Natural killer cell (primary cell): ENCODE measurements at regions not wholly inside any gene's neighbourhood (a gene's known extent, or its start where the extent isn't known, plus 50 kb on each side); places are given as distances from the start of the nearest gene placed in this dataset.

Experiments used
- ATAC-seq, 3 donors: fragments of 150-1000 bp in 2 of 3; fragments of 200-7000 bp in 1 of 3; cut with Tn5 transposase; 1 replicate in 1 of 3; 2 replicates in 2 of 3; pipeline ENCODE4 v1.10.0; 2021; ENCODE audit warnings: mild to moderate bottlenecking in 2 of 3, moderate library complexity in 2 of 3
- DNase-seq, 2 donors: peaks; one replicate each; pipeline versions ENCODE4 v3.0.0 to v3.0.0-alpha.2; 2013 to 2021; ENCODE audit warnings: mixed read lengths in 1 of 2
- H3K27ac ChIP-seq: one replicate; pipeline ENCODE4 v1.5.1; 2013; ENCODE audit warnings: mild to moderate bottlenecking, low read length
- H3K27me3 ChIP-seq: one replicate; pipeline ENCODE4 v1.6.1; 2013; ENCODE audit warnings: low read length; ENCODE audit not compliant: control insufficient read depth, insufficient read depth
- H3K36me3 ChIP-seq: one replicate; pipeline ENCODE4 v1.6.1; 2013; ENCODE audit warnings: low read length; ENCODE audit not compliant: control insufficient read depth, insufficient read depth
- H3K4me1 ChIP-seq: one replicate; pipeline ENCODE4 v1.6.1; 2013; ENCODE audit warnings: low read length; ENCODE audit not compliant: control insufficient read depth, insufficient read depth
- H3K4me3 ChIP-seq: one replicate; pipeline ENCODE4 v1.5.1; 2013; ENCODE audit warnings: low read length
- H3K9me3 ChIP-seq: one replicate; pipeline ENCODE4 v1.6.1; 2013; ENCODE audit warnings: low read length; ENCODE audit not compliant: control insufficient read depth, insufficient read depth
- H3K27ac Mint-ChIP-seq, 2 donors: one replicate each; pipeline ENCODE4 v1.8.0; 2022; ENCODE audit warnings: mild to moderate bottlenecking in 2 of 2, mixed read lengths in 2 of 2, moderate library complexity in 1 of 2
- H3K27me3 Mint-ChIP-seq, 2 donors: one replicate each; pipeline ENCODE4 v1.8.0; 2022; ENCODE audit warnings: low read depth in 2 of 2, mixed read lengths in 2 of 2
- H3K36me3 Mint-ChIP-seq: one replicate; pipeline ENCODE4 v1.8.0; 2022; ENCODE audit warnings: mixed read lengths
- H3K4me1 Mint-ChIP-seq, 2 donors: one replicate each; pipeline ENCODE4 v1.8.0; 2022; ENCODE audit warnings: mixed read lengths in 2 of 2
- H3K4me3 Mint-ChIP-seq: one replicate; pipeline ENCODE4 v1.8.0; 2022; ENCODE audit warnings: mild to moderate bottlenecking, moderate library complexity, mixed read lengths
- H3K9me3 Mint-ChIP-seq, 2 donors: one replicate each; pipeline ENCODE4 v1.8.0; 2022; ENCODE audit warnings: mixed read lengths in 2 of 2
- WGBS: methylation state at CpG from one replicate; pipeline ENCODE4 v1.1.7; 2013; ENCODE audit warnings: missing lambda C conversion rate; ENCODE audit not compliant: insufficient coverage; 5-methylcytosine and 5-hydroxymethylcytosine counted together
- intact Hi-C: fragments of 100-400 bp; cut with micrococcal nuclease; formaldehyde crosslinking; loops from one replicate; pipeline ENCODE4 v1.14.2; 2022
- TF ChIP-seq, protein P1 (sequence below): fragments of 200-600 bp; IDR thresholded peaks from one replicate; pipeline ENCODE4 v1.8.0; 2022; ENCODE audit warnings: antibody characterized with exemption

GRCh38 chr16:27704252-27704651 lies 154.3 kb downstream of the KATNIP start:
- Mint-ChIP-seq H3K27ac (no peak overlapping the region), H3K4me3 (no peak overlapping the region), H3K27me3 (no peaks in the 10 kb centered on the region), H3K4me1 (no peaks in the 10 kb centered on the region), H3K36me3 (no peaks in the 10 kb centered on the region), H3K9me3 (no peaks in the 10 kb centered on the region)
- Histone ChIP-seq H3K9me3 (no peaks in the 10 kb centered on the region), H3K4me1 (no peaks in the 10 kb centered on the region), H3K27me3 (no peaks in the 10 kb centered on the region), H3K4me3 (no peak overlapping the region), H3K36me3 (peaks cover 8% of the 10 kb centered on the region), H3K27ac (no peak overlapping the region)
- DNase-seq (no peak), ATAC-seq (no peak)
- intact Hi-C loops = no loop called here
- 98% methylated on average over 3 of the region's 4 CpGs for WGBS
- TF ChIP-seq, protein P1, sequence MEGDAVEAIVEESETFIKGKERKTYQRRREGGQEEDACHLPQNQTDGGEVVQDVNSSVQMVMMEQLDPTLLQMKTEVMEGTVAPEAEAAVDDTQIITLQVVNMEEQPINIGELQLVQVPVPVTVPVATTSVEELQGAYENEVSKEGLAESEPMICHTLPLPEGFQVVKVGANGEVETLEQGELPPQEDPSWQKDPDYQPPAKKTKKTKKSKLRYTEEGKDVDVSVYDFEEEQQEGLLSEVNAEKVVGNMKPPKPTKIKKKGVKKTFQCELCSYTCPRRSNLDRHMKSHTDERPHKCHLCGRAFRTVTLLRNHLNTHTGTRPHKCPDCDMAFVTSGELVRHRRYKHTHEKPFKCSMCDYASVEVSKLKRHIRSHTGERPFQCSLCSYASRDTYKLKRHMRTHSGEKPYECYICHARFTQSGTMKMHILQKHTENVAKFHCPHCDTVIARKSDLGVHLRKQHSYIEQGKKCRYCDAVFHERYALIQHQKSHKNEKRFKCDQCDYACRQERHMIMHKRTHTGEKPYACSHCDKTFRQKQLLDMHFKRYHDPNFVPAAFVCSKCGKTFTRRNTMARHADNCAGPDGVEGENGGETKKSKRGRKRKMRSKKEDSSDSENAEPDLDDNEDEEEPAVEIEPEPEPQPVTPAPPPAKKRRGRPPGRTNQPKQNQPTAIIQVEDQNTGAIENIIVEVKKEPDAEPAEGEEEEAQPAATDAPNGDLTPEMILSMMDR = no peak

GRCh38 chr16:27706156-27706865 lies 156.4 kb downstream of the KATNIP start:
- no peaks in the 10 kb centered on the region for H3K4me1 Mint-ChIP-seq
- H3K36me3 Mint-ChIP-seq = no peaks in the 10 kb centered on the region
- no peaks in the 10 kb centered on the region for H3K9me3 Mint-ChIP-seq
- H3K4me3 Mint-ChIP-seq = no peak overlapping the region
- H3K27me3 Mint-ChIP-seq = no peaks in the 10 kb centered on the region
- DNase-seq = no peak
- 88% methylated on average over 10 of the region's 10 CpGs for WGBS
- no peaks in the 10 kb centered on the region for H3K4me1 ChIP-seq
- TF ChIP-seq, protein P1 = no peak
- H3K27ac ChIP-seq = no peak overlapping the region
- H3K27ac Mint-ChIP-seq = no peak overlapping the region
- intact Hi-C loops = no loop called here
- no peak for ATAC-seq
- no peaks in the 10 kb centered on the region for H3K27me3 ChIP-seq
- peaks cover 2% of the 10 kb centered on the region for H3K36me3 ChIP-seq
- H3K4me3 ChIP-seq = no peak overlapping the region
- H3K9me3 ChIP-seq = no peaks in the 10 kb centered on the region

DNA sequence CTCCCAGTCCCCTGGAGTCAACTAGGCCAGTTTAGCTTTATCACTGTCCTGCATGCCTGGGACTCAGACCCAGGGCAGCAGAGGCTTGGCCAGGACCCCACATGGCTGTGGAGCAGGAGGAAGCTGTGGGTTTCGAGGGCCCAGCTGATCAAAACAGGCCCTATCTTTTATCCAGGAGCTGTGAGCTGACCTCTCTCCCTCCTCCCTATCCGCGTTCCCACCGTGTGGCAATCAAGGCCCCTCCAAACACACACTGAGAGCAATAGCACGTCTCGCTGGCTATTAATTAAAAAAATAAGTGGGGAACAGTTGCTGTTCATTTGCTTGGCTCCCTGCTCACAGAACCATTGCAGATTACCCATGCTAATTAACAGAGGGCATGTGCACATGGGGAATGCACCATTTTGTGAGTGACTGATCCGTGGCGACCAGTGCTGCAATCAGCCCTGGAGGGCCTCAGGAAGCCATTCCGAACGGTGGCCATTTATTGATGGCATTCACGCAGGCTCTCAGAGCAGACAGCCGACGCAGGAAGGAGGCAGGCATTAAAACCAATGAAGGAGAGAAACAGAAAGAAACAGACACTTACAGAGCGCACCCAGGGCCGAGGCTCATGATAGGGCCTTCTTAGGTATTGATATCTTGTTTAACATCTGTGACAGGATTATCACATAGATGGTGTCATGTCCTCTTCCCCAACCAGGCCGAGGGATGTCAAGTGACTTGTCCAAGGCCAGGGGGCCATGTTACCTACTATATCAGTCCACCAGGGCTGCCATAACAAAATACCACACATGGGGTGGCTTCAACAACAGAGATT lies 157.1 kb downstream of the KATNIP start:
- Histone ChIP-seq H3K9me3 (no peaks in the 10 kb centered on the region), H3K4me1 (no peaks in the 10 kb centered on the region), H3K36me3 (peaks cover 2% of the 10 kb centered on the region), H3K4me3 (no peak overlapping the region), H3K27ac (no peak overlapping the region), H3K27me3 (no peaks in the 10 kb centered on the region)
- no peaks in the 10 kb centered on the region for H3K4me1 Mint-ChIP-seq
- ATAC-seq = no peak
- H3K27me3 Mint-ChIP-seq = no peaks in the 10 kb centered on the region
- no peak overlapping the region for H3K27ac Mint-ChIP-seq
- H3K36me3 Mint-ChIP-seq = no peaks in the 10 kb centered on the region
- DNase-seq = no peak
- TF ChIP-seq, protein P1 = no peak
- 96% methylated on average over 16 of the region's 16 CpGs for WGBS
- intact Hi-C loops = no loop called here
- H3K9me3 Mint-ChIP-seq = no peaks in the 10 kb centered on the region
- H3K4me3 Mint-ChIP-seq = no peak overlapping the region
